SH-SY5Y (cell line): ENCODE measurements at regions not wholly inside any gene's neighbourhood (a gene's known extent, or its start where the extent isn't known, plus 50 kb on each side); places are given as distances from the start of the nearest gene placed in this dataset.

ENCODE experiments used
- GATA2 ChIP-seq: IDR thresholded peaks from 2 replicates; pipeline ENCODE4 v1.6.1; 2011; ENCODE audit warnings: mild to moderate bottlenecking, low read depth, low read length
- GATA3 ChIP-seq: IDR thresholded peaks from 2 replicates; pipeline ENCODE4 v1.6.1; 2011; ENCODE audit warnings: low read depth, mild to moderate bottlenecking, low read length, moderate library complexity

DNA sequence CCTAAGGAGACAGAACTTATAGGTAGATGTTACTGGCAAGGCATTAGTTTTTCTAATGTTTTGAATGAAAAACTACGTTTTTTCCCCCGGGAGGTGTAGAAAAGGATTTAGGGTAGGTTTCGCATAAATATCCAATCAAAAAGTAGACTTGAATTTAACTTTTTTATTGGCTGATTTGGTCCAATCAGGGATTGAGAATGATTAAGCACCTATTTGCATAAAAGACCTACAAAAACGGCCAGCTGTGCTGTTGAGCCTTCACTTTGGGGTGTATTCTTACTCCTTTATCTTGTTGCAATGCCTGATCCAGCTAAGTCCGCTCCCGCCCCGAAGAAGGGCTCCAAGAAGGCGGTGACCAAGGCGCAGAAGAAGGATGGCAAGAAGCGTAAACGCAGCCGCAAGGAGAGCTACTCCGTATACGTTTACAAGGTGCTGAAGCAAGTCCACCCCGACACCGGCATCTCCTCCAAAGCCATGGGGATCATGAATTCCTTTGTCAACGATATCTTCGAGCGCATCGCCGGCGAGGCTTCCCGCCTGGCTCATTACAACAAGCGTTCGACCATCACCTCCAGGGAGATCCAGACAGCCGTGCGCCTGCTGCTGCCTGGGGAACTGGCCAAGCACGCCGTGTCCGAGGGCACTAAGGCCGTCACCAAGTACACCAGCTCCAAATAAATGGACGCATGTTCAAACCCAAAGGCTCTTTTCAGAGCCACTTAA lies 113.5 kb upstream of the BTN3A2 start:
- TF ChIP-seq GATA2 (peak; percentile 69), GATA3 (no peak)
